A549 (cell line): ENCODE measurements at regions not wholly inside any gene's neighbourhood (a gene's known extent, or its start where the extent isn't known, plus 50 kb on each side); places are given as distances from the start of the nearest gene placed in this dataset.

Experiments used
- ATAC-seq, 2 experiments: fragments of 200-7000 bp in 1 of 2; fragments of >200 bp in 1 of 2; cut with Nextera tagmentation in 1 of 2; cut with Tn5 transposase in 1 of 2; 3 replicates each; pipeline versions ENCODE4 v1.8.0 to v1.9.1; 2018 to 2020; ENCODE audit warnings: mild to moderate bottlenecking in 1 of 2, moderate library complexity in 1 of 2
- CTCF ChIA-PET: fragments of 300-600 bp; sonication (Branson Sonifier 250); formaldehyde crosslinking; extraction: SDS; loops from one replicate; lab custom pipeline; 2021; ENCODE audit warnings: antibody characterized with exemption, inconsistent platforms; lab: Yijun Ruan, JAX
- POLR2A ChIA-PET: fragments of 350-600 bp; formaldehyde crosslinking; extraction: SDS; loops from one replicate; lab custom pipeline; 2021; ENCODE audit warnings: antibody characterized with exemption, inconsistent platforms; lab: Yijun Ruan, JAX
- DNase-seq, 2 experiments: peaks; one replicate each; pipeline versions ENCODE4 v3.0.0 to v3.0.0-alpha.2; 2011 to 2016; ENCODE audit warnings: low read depth in 1 of 2, low spot score in 1 of 2
- FAIRE-seq: peaks from 2 replicates; lab custom pipeline; 2011; peaks lifted over from hg19 to GRCh38; lab: Jason Lieb, UNC
- H3K27ac ChIP-seq, 2 experiments: fragments of >200 bp; sonication (Bioruptor Twin); formaldehyde crosslinking; 3 replicates each; pipeline ENCODE4 v1.5.1; 2016 to 2017
- H3K4me1 ChIP-seq: fragments of >200 bp; sonication (Bioruptor Twin); formaldehyde crosslinking; 3 replicates; pipeline ENCODE4 v1.6.1; 2016
- H3K4me2 ChIP-seq: fragments of >200 bp; sonication (Bioruptor Twin); formaldehyde crosslinking; 3 replicates; pipeline ENCODE4 v1.6.1; 2016
- H3K4me3 ChIP-seq: fragments of >200 bp; sonication (Bioruptor Twin); formaldehyde crosslinking; 3 replicates; pipeline ENCODE4 v1.5.1; 2016
- H3K9me3 ChIP-seq: fragments of >200 bp; sonication (Bioruptor Twin); formaldehyde crosslinking; 3 replicates; pipeline ENCODE4 v1.6.1; 2016
- EHF ChIP-seq: fragments of 250-450 bp; sonication (Bioruptor Pico); IDR thresholded peaks from 2 replicates; pipeline ENCODE4 v1.5.0; 2020; ENCODE audit warnings: mild to moderate bottlenecking
- EHMT2 ChIP-seq: fragments of 200-600 bp; sonication (generic); IDR thresholded peaks from 2 replicates; pipeline ENCODE4 v1.6.1; 2016; ENCODE audit warnings: antibody characterized with exemption, low read depth, mild to moderate bottlenecking, moderate library complexity
- HEYL ChIP-seq: fragments of 250-450 bp; sonication (Bioruptor Pico); IDR thresholded peaks from 2 replicates; pipeline ENCODE4 v1.8.0; 2021; ENCODE audit warnings: mild to moderate bottlenecking, moderate library complexity
- HOXA7 ChIP-seq: fragments of 250-450 bp; sonication (Bioruptor Pico); IDR thresholded peaks from 2 replicates; pipeline ENCODE4 v1.5.0; 2020; ENCODE audit warnings: mild to moderate bottlenecking, moderate library complexity
- HOXB13 ChIP-seq: fragments of 250-450 bp; sonication (Bioruptor Pico); IDR thresholded peaks from 2 replicates; pipeline ENCODE4 v1.5.0; 2020; ENCODE audit warnings: low read depth, mild to moderate bottlenecking, moderate library complexity
- HOXB5 ChIP-seq: fragments of 250-450 bp; sonication (Bioruptor Pico); IDR thresholded peaks from 2 replicates; pipeline ENCODE4 v1.5.0; 2020; ENCODE audit warnings: mild to moderate bottlenecking, moderate library complexity
- JUN ChIP-seq, 2 experiments: fragments of >200 bp; sonication (Bioruptor Twin); formaldehyde crosslinking; IDR thresholded peaks; 2 replicates in 1 of 2; 3 replicates in 1 of 2; pipeline ENCODE4 v1.6.1; 2016 to 2017
- KDM1A ChIP-seq: fragments of 200-600 bp; sonication (generic); IDR thresholded peaks from 2 replicates; pipeline ENCODE4 v1.6.1; 2016; ENCODE audit warnings: low read depth, mild to moderate bottlenecking
- MAFK ChIP-seq: fragments of 450-650 bp; IDR thresholded peaks from 2 replicates; pipeline ENCODE4 v1.6.1; 2014; ENCODE audit not compliant: partially characterized antibody
- NFE2L2 ChIP-seq: fragments of 150-350 bp; conservative IDR thresholded peaks from 2 replicates; pipeline ENCODE4 v1.6.1; 2014; ENCODE audit warnings: low read length
- NPAS2 ChIP-seq: fragments of 250-450 bp; sonication (Bioruptor Pico); IDR thresholded peaks from 2 replicates; pipeline ENCODE4 v1.8.0; 2022; ENCODE audit warnings: mild to moderate bottlenecking, moderate library complexity, borderline replicate concordance
- NR3C1 ChIP-seq: fragments of >200 bp; sonication (Bioruptor Twin); formaldehyde crosslinking; IDR thresholded peaks from 3 replicates; pipeline ENCODE4 v1.6.1; 2017
- RCOR1 ChIP-seq: fragments of 150-350 bp; IDR thresholded peaks from 2 replicates; pipeline ENCODE4 v1.6.1; 2014; ENCODE audit warnings: antibody characterized with exemption, low read length, low read depth
- RFX5 ChIP-seq: fragments of 450-650 bp; IDR thresholded peaks from 2 replicates; pipeline ENCODE4 v1.7.1; 2014; ENCODE audit warnings: antibody characterized with exemption, mild to moderate bottlenecking, moderate library complexity
- TFCP2L1 ChIP-seq: fragments of 250-450 bp; sonication (Bioruptor Pico); IDR thresholded peaks from 2 replicates; pipeline ENCODE4 v1.5.0; 2021; ENCODE audit warnings: mild to moderate bottlenecking
- ZFP36 ChIP-seq: fragments of 450-650 bp; IDR thresholded peaks from 2 replicates; pipeline ENCODE4 v1.6.1; 2014; ENCODE audit warnings: borderline replicate concordance; ENCODE audit not compliant: partially characterized antibody
- ZNF302 ChIP-seq: fragments of 250-450 bp; sonication (Bioruptor Pico); IDR thresholded peaks from 2 replicates; pipeline ENCODE4 v1.9.0; 2021; ENCODE audit warnings: inconsistent platforms, mild to moderate bottlenecking, moderate library complexity
- WGBS: methylation state at CpG from one replicate; pipeline ENCODE4 v1.1.6; 2017; ENCODE audit errors: missing lambda C conversion rate; 5-methylcytosine and 5-hydroxymethylcytosine counted together
- TF ChIP-seq, protein P1 (sequence below): fragments of >200 bp; sonication (Bioruptor Twin); formaldehyde crosslinking; IDR thresholded peaks from 3 replicates; pipeline ENCODE4 v1.5.1; 2016
- TF ChIP-seq, protein P2 (sequence below): IDR thresholded peaks from 2 replicates; pipeline ENCODE4 v1.6.1; 2012; ENCODE audit warnings: low read depth, borderline replicate concordance
- TF ChIP-seq, protein P3 (sequence below): fragments of 150-350 bp; IDR thresholded peaks from 2 replicates; pipeline ENCODE4 v1.6.1; 2014; ENCODE audit warnings: low read depth, mild to moderate bottlenecking, low read length
- TF ChIP-seq, protein P4 (sequence below): IDR thresholded peaks from 2 replicates; pipeline ENCODE4 v1.6.1; 2012
- TF ChIP-seq, protein P5 (sequence below): fragments of 450-650 bp; IDR thresholded peaks from 2 replicates; pipeline ENCODE4 v1.6.1; 2014; ENCODE audit warnings: antibody characterized with exemption
- TF ChIP-seq, protein P6 (sequence below): IDR thresholded peaks from 2 replicates; pipeline ENCODE4 v1.6.1; 2012

DNA sequence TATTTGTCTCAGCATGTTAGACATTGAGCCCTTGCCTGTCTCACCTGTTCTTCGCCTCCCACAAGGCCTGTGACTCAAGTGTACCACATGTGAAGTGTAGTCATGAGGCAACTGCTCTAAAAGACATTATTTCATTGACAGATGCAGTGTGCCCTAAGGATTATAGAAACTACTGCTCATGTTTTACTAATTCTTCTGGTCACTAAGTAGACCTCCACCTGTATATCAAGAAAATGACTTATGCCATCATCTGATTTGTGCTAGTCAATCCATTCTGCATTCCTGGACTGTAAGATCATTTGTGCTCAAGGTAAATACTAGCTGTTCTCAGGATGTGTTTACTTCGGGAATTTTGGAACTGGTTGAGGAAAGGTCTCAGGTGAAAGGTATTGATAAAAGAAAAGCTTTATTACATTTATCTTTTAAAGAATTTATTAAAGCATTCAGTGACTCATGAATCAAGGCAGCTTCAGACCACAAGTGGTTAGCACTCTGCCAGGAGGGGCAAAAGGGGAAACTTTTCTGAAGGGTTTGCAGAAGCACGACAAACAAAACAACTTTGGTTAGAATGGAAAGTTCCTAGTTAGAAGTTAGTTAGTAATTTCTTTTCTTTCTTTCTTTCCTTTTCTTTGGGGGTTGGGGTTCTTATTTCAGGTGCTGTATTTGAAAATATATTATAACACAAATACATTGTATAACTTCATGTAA is 465.3 kb upstream of the CBLB start:
- ChIA-PET POLR2A (no interaction called here), CTCF (interaction anchor here (0.6 kb wide), 1 partner anchor 313 kb away, joined by 3 read pairs; no protein-coding TSS in a partner anchor)
- Histone ChIP-seq H3K4me1 (peaks cover 11% of the 10 kb centered on the region; the same call in 1 of the 3 replicates), H3K4me3 (no peak overlapping the region), H3K9me3 (no peaks in the 10 kb centered on the region), H3K4me2 (no peak overlapping the region), H3K27ac (no peak overlapping the region)
- no peak for DNase-seq
- FAIRE-seq: no peak
- TF ChIP-seq, protein P1, sequence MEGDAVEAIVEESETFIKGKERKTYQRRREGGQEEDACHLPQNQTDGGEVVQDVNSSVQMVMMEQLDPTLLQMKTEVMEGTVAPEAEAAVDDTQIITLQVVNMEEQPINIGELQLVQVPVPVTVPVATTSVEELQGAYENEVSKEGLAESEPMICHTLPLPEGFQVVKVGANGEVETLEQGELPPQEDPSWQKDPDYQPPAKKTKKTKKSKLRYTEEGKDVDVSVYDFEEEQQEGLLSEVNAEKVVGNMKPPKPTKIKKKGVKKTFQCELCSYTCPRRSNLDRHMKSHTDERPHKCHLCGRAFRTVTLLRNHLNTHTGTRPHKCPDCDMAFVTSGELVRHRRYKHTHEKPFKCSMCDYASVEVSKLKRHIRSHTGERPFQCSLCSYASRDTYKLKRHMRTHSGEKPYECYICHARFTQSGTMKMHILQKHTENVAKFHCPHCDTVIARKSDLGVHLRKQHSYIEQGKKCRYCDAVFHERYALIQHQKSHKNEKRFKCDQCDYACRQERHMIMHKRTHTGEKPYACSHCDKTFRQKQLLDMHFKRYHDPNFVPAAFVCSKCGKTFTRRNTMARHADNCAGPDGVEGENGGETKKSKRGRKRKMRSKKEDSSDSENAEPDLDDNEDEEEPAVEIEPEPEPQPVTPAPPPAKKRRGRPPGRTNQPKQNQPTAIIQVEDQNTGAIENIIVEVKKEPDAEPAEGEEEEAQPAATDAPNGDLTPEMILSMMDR: no peak
- no peak for TF ChIP-seq HOXB13 (CRISPR knock-in tag)
- no peak for TF ChIP-seq JUN (IDR thresholded peaks at IDR 0.05)
- TF ChIP-seq EHMT2: no peak
- no peak for TF ChIP-seq TFCP2L1 (CRISPR knock-in tag)
- no peak for TF ChIP-seq HOXB5 (CRISPR knock-in tag)
- TF ChIP-seq HEYL (CRISPR knock-in tag): no peak
- TF ChIP-seq ZFP36: no peak
- ATAC-seq: no peak
- WGBS: 51% methylated on average over 3 of the region's 3 CpGs

DNA sequence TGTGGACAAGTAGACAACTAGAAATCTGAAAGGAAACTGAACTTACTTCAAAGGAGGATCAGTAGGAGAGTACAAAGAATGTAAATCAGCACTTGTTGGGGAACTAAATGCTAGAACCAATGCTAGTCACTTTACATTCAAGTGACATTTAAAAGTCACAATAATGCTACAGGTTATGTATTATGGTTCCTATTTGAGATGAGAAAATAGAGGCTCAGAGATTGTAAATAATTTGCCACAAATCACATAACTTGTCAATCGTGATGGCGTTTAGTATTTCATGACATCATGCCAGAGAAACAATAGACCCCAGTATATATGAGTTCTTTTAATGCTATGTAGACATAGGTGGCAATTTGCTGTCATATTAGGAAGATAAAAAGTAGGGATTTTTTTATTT is 467.8 kb upstream of the CBLB start:
- ChIA-PET POLR2A (no interaction called here), CTCF (no interaction called here)
- H3K4me3 ChIP-seq: no peak overlapping the region
- peak; percentile 68 for FAIRE-seq
- no peak overlapping the region for H3K4me2 ChIP-seq
- no peak for ATAC-seq
- H3K27ac ChIP-seq: no peak overlapping the region
- H3K4me1 ChIP-seq: peaks cover 11% of the 10 kb centered on the region; the same call in 1 of the 3 replicates
- no peaks in the 10 kb centered on the region for H3K9me3 ChIP-seq
- 85% methylated on average over 2 of the region's 2 CpGs for WGBS
- no peak for TF ChIP-seq NPAS2
- TF ChIP-seq KDM1A: no peak
- TF ChIP-seq HOXA7 (CRISPR knock-in tag): no peak
- TF ChIP-seq ZNF302 (CRISPR knock-in tag): no peak
- TF ChIP-seq RCOR1: no peak
- TF ChIP-seq, protein P2, sequence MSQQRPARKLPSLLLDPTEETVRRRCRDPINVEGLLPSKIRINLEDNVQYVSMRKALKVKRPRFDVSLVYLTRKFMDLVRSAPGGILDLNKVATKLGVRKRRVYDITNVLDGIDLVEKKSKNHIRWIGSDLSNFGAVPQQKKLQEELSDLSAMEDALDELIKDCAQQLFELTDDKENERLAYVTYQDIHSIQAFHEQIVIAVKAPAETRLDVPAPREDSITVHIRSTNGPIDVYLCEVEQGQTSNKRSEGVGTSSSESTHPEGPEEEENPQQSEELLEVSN: no peak
- no peak for TF ChIP-seq NR3C1
- TF ChIP-seq NFE2L2: no peak
- no peak for TF ChIP-seq EHF
- TF ChIP-seq, protein P3, sequence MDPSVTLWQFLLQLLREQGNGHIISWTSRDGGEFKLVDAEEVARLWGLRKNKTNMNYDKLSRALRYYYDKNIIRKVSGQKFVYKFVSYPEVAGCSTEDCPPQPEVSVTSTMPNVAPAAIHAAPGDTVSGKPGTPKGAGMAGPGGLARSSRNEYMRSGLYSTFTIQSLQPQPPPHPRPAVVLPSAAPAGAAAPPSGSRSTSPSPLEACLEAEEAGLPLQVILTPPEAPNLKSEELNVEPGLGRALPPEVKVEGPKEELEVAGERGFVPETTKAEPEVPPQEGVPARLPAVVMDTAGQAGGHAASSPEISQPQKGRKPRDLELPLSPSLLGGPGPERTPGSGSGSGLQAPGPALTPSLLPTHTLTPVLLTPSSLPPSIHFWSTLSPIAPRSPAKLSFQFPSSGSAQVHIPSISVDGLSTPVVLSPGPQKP: no peak
- TF ChIP-seq RFX5: no peak
- no peak for TF ChIP-seq MAFK
- no peak for DNase-seq

DNA sequence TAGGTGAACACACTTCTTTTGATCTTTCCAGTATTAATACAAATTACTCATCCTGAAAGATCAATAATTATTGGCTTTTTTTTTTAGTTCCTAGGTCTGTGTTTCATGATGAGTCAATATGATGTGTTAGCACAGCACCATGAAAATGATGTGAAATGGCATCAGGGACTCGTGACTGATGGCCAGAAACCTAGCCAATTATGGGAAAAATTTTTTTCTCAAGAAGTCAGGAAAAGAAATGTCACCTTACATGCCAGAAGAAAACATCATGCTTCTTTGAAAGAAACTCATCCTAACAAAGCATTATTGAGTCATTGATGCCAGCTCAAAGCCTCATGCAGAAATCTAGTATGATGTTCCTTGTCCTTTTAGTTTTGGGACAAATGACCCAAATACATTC is 468.3 kb upstream of the CBLB start:
- POLR2A ChIA-PET: no interaction called here
- Histone ChIP-seq H3K4me2 (no peak overlapping the region), H3K27ac (no peak overlapping the region), H3K4me1 (peaks cover 11% of the 10 kb centered on the region; the same call in 1 of the 3 replicates), H3K4me3 (no peak overlapping the region), H3K9me3 (no peaks in the 10 kb centered on the region)
- TF ChIP-seq RFX5 (no peak), NFE2L2 (no peak), TFCP2L1 (CRISPR knock-in tag) (no peak)
- TF ChIP-seq, protein P4, sequence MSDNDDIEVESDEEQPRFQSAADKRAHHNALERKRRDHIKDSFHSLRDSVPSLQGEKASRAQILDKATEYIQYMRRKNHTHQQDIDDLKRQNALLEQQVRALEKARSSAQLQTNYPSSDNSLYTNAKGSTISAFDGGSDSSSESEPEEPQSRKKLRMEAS: no peak
- TF ChIP-seq, protein P5, sequence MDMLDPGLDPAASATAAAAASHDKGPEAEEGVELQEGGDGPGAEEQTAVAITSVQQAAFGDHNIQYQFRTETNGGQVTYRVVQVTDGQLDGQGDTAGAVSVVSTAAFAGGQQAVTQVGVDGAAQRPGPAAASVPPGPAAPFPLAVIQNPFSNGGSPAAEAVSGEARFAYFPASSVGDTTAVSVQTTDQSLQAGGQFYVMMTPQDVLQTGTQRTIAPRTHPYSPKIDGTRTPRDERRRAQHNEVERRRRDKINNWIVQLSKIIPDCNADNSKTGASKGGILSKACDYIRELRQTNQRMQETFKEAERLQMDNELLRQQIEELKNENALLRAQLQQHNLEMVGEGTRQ: no peak
- TF ChIP-seq, protein P6, sequence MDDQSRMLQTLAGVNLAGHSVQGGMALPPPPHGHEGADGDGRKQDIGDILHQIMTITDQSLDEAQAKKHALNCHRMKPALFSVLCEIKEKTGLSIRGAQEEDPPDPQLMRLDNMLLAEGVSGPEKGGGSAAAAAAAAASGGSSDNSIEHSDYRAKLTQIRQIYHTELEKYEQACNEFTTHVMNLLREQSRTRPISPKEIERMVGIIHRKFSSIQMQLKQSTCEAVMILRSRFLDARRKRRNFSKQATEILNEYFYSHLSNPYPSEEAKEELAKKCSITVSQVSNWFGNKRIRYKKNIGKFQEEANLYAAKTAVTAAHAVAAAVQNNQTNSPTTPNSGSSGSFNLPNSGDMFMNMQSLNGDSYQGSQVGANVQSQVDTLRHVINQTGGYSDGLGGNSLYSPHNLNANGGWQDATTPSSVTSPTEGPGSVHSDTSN: no peak
- ATAC-seq (no peak), DNase-seq (no peak), FAIRE-seq (no peak)
- CTCF ChIA-PET: no interaction called here
- 17% methylated on average over 1 of the region's 1 CpG for WGBS
